Skeletal muscle satellite cell (primary cell): ENCODE measurements at regions not wholly inside any gene's neighbourhood (a gene's known extent, or its start where the extent isn't known, plus 50 kb on each side); places are given as distances from the start of the nearest gene placed in this dataset.

ENCODE experiments used
- H3K27me3 ChIP-seq: 2 replicates; pipeline ENCODE4 v1.7.0; 2013; ENCODE audit warnings: low read length; ENCODE audit not compliant: control insufficient read depth, insufficient read depth
- H3K36me3 ChIP-seq: 2 replicates; pipeline ENCODE4 v1.7.0; 2013; ENCODE audit warnings: mild to moderate bottlenecking, control low read depth, low read length; ENCODE audit not compliant: insufficient read depth
- H3K4me1 ChIP-seq: 2 replicates; pipeline ENCODE4 v1.7.0; 2013; ENCODE audit warnings: low read length; ENCODE audit not compliant: control insufficient read depth, insufficient read depth
- H3K4me2 ChIP-seq: 2 replicates; pipeline ENCODE4 v1.7.0; 2013; ENCODE audit warnings: mild to moderate bottlenecking, low read length
- H3K4me3 ChIP-seq: 2 replicates; pipeline ENCODE4 v1.7.0; 2013; ENCODE audit warnings: low read length
- H3K9ac ChIP-seq: 2 replicates; pipeline ENCODE4 v1.7.0; 2013; ENCODE audit warnings: mild to moderate bottlenecking, low read depth, low read length, moderate library complexity
- H3K9me3 ChIP-seq: replicated peaks from 2 replicates; pipeline ENCODE4 v1.7.0; 2013; ENCODE audit warnings: mild to moderate bottlenecking, control low read depth, low read length

- H3K36me3 ChIP-seq = no peaks in the 10 kb centered on the region
- H3K4me1 ChIP-seq = no peaks in the 10 kb centered on the region
- H3K9ac ChIP-seq = no peak overlapping the region
- H3K27me3 ChIP-seq = no peaks in the 10 kb centered on the region
- H3K4me3 ChIP-seq = no peak overlapping the region
- no peaks in the 10 kb centered on the region for H3K9me3 ChIP-seq
- H3K4me2 ChIP-seq = no peak overlapping the region
These were observed 264.5 kb upstream of the PRR16 start for GRCh38 chr5:120199559-120199958.

- Histone ChIP-seq H3K27me3 (no peaks in the 10 kb centered on the region), H3K4me3 (no peak overlapping the region), H3K9ac (peak overlapping the region; percentile 33), H3K9me3 (no peaks in the 10 kb centered on the region), H3K36me3 (no peaks in the 10 kb centered on the region), H3K4me2 (no peak overlapping the region), H3K4me1 (peaks cover 5% of the 10 kb centered on the region)
These were observed 257.0 kb upstream of the PRR16 start for GRCh38 chr5:120207129-120207528.

GRCh38 chr5:120217001-120217400, 247.1 kb upstream of the PRR16 start:
- no peak overlapping the region for H3K4me3 ChIP-seq
- H3K27me3 ChIP-seq = no peaks in the 10 kb centered on the region
- H3K4me1 ChIP-seq = no peaks in the 10 kb centered on the region
- no peaks in the 10 kb centered on the region for H3K9me3 ChIP-seq
- H3K4me2 ChIP-seq = no peak overlapping the region
- no peaks in the 10 kb centered on the region for H3K36me3 ChIP-seq
- H3K9ac ChIP-seq = no peak overlapping the region

- H3K4me2 ChIP-seq = no peak overlapping the region
- H3K36me3 ChIP-seq = no peaks in the 10 kb centered on the region
- H3K9ac ChIP-seq = no peak overlapping the region
These were observed 244.1 kb upstream of the PRR16 start for GRCh38 chr5:120219988-120220387.

GRCh38 chr5:120225524-120225923, 238.6 kb upstream of the PRR16 start:
- H3K4me3 ChIP-seq = no peak overlapping the region
- no peaks in the 10 kb centered on the region for H3K27me3 ChIP-seq
- no peaks in the 10 kb centered on the region for H3K4me1 ChIP-seq
- no peaks in the 10 kb centered on the region for H3K9me3 ChIP-seq
- H3K9ac ChIP-seq = no peak overlapping the region
- H3K36me3 ChIP-seq = no peaks in the 10 kb centered on the region
- no peak overlapping the region for H3K4me2 ChIP-seq

More at GRCh38 chr5:120219988-120220387, 244.1 kb upstream of the PRR16 start:
- Histone ChIP-seq H3K4me1 (no peaks in the 10 kb centered on the region), H3K27me3 (no peaks in the 10 kb centered on the region), H3K9me3 (no peaks in the 10 kb centered on the region), H3K4me3 (no peak overlapping the region)

- Histone ChIP-seq H3K27me3 (no peaks in the 10 kb centered on the region), H3K4me1 (no peaks in the 10 kb centered on the region), H3K4me2 (no peak overlapping the region), H3K4me3 (no peak overlapping the region), H3K36me3 (no peaks in the 10 kb centered on the region), H3K9ac (no peak overlapping the region), H3K9me3 (no peaks in the 10 kb centered on the region)
These were observed 235.7 kb upstream of the PRR16 start for GRCh38 chr5:120228262-120229031.

GRCh38 chr5:120229036-120229435, 235.1 kb upstream of the PRR16 start:
- Histone ChIP-seq H3K4me3 (no peak overlapping the region), H3K9me3 (no peaks in the 10 kb centered on the region), H3K36me3 (no peaks in the 10 kb centered on the region), H3K4me2 (no peak overlapping the region), H3K4me1 (no peaks in the 10 kb centered on the region), H3K9ac (no peak overlapping the region), H3K27me3 (no peaks in the 10 kb centered on the region)

- Histone ChIP-seq H3K27me3 (no peaks in the 10 kb centered on the region), H3K4me2 (no peak overlapping the region), H3K4me3 (no peak overlapping the region), H3K4me1 (no peaks in the 10 kb centered on the region), H3K9ac (no peak overlapping the region), H3K36me3 (no peaks in the 10 kb centered on the region), H3K9me3 (no peaks in the 10 kb centered on the region)
These were observed 232.5 kb upstream of the PRR16 start for GRCh38 chr5:120231563-120231962.

- Histone ChIP-seq H3K9ac (no peak overlapping the region), H3K36me3 (no peaks in the 10 kb centered on the region), H3K4me3 (no peak overlapping the region), H3K4me1 (no peaks in the 10 kb centered on the region), H3K27me3 (no peaks in the 10 kb centered on the region), H3K9me3 (no peaks in the 10 kb centered on the region), H3K4me2 (no peak overlapping the region)
These were observed 227.7 kb upstream of the PRR16 start for GRCh38 chr5:120236360-120236759.

GRCh38 chr5:120239086-120239485, 225.0 kb upstream of the PRR16 start:
- Histone ChIP-seq H3K9ac (no peak overlapping the region), H3K4me2 (no peak overlapping the region), H3K4me1 (no peaks in the 10 kb centered on the region), H3K4me3 (no peak overlapping the region), H3K9me3 (no peaks in the 10 kb centered on the region), H3K27me3 (no peaks in the 10 kb centered on the region), H3K36me3 (no peaks in the 10 kb centered on the region)

- no peaks in the 10 kb centered on the region for H3K36me3 ChIP-seq
- H3K4me2 ChIP-seq = no peak overlapping the region
- H3K9me3 ChIP-seq = no peaks in the 10 kb centered on the region
- H3K4me3 ChIP-seq = no peak overlapping the region
- H3K4me1 ChIP-seq = no peaks in the 10 kb centered on the region
- H3K27me3 ChIP-seq = no peaks in the 10 kb centered on the region
- H3K9ac ChIP-seq = no peak overlapping the region
These were observed 223.4 kb upstream of the PRR16 start for GRCh38 chr5:120240706-120241105.

- Histone ChIP-seq H3K9me3 (no peaks in the 10 kb centered on the region), H3K4me2 (no peak overlapping the region), H3K4me1 (no peaks in the 10 kb centered on the region), H3K4me3 (no peak overlapping the region), H3K36me3 (no peaks in the 10 kb centered on the region), H3K9ac (no peak overlapping the region), H3K27me3 (no peaks in the 10 kb centered on the region)
These were observed 222.7 kb upstream of the PRR16 start for GRCh38 chr5:120241400-120241799.
